HG03064 (cell line): ENCODE measurements at regions not wholly inside any gene's neighbourhood (a gene's known extent, or its start where the extent isn't known, plus 50 kb on each side); places are given as distances from the start of the nearest gene placed in this dataset.
"Not testable (repeated sequence)": the region's sequence is repeated elsewhere in the genome, so short reads cannot be mapped to it uniquely, and the experiment has no call there.

Source experiments
- ATAC-seq: cut with Tn5 transposase; IDR thresholded peaks from one replicate; pipeline ENCODE4 v1.9.1; 2021; ENCODE audit warnings: low read depth; ENCODE audit not compliant: unreplicated experiment

GRCh38 chr20:47983642-47984041 lies 198.4 kb upstream of the SULF2 start:
- not testable (repeated sequence) for ATAC-seq

GRCh38 chr20:47982574-47983360 lies 197.5 kb upstream of the SULF2 start:
- ATAC-seq: no peak

GRCh38 chr20:47981222-47981621 lies 195.9 kb upstream of the SULF2 start:
- ATAC-seq: no peak

- no peak for ATAC-seq
Measured at GRCh38 chr20:47980336-47981177, 195.3 kb upstream of the SULF2 start.

GRCh38 chr20:47979361-47980095 lies 194.2 kb upstream of the SULF2 start:
- ATAC-seq: not testable (repeated sequence)

- ATAC-seq: not testable (repeated sequence)
Measured at GRCh38 chr20:47978428-47979120, 193.3 kb upstream of the SULF2 start.

GRCh38 chr20:47977789-47978252 lies 192.5 kb upstream of the SULF2 start:
- not testable (repeated sequence) for ATAC-seq

GRCh38 chr20:47977017-47977788 lies 191.9 kb upstream of the SULF2 start:
- not testable (repeated sequence) for ATAC-seq

- no peak for ATAC-seq
Measured at GRCh38 chr20:47974234-47974878, 189.1 kb upstream of the SULF2 start.

- ATAC-seq: no peak
Measured at GRCh38 chr20:47973519-47974233, 188.4 kb upstream of the SULF2 start.

GRCh38 chr20:47972916-47973309 lies 187.6 kb upstream of the SULF2 start:
- no peak for ATAC-seq

- not testable (repeated sequence) for ATAC-seq
Measured at GRCh38 chr20:47972297-47972915, 187.1 kb upstream of the SULF2 start.

GRCh38 chr20:47971058-47971791 lies 185.9 kb upstream of the SULF2 start:
- no peak for ATAC-seq

GRCh38 chr20:47970282-47970903 lies 185.1 kb upstream of the SULF2 start:
- ATAC-seq: no peak

GRCh38 chr20:47969426-47969825 lies 184.1 kb upstream of the SULF2 start:
- no peak for ATAC-seq

GRCh38 chr20:47968541-47969310 lies 183.4 kb upstream of the SULF2 start:
- no peak for ATAC-seq
